GM12875 (cell line): ENCODE measurements at regions not wholly inside any gene's neighbourhood (a gene's known extent, or its start where the extent isn't known, plus 50 kb on each side); places are given as distances from the start of the nearest gene placed in this dataset.
A peak's percentile ranks its signal among the peaks of the same experiment; 100 is the strongest.

Source experiments
- H3K4me3 ChIP-seq: one replicate; pipeline ENCODE4 v1.5.1; 2011; ENCODE audit warnings: low read depth, low read length, control low read depth
- TF ChIP-seq, protein P1 (sequence below): IDR thresholded peaks from 2 replicates; pipeline ENCODE4 v1.5.1; 2011; ENCODE audit warnings: low read depth, mild to moderate bottlenecking, control low read depth, inconsistent platforms, low read length, moderate library complexity, borderline replicate concordance; ENCODE audit not compliant: insufficient read depth

DNA sequence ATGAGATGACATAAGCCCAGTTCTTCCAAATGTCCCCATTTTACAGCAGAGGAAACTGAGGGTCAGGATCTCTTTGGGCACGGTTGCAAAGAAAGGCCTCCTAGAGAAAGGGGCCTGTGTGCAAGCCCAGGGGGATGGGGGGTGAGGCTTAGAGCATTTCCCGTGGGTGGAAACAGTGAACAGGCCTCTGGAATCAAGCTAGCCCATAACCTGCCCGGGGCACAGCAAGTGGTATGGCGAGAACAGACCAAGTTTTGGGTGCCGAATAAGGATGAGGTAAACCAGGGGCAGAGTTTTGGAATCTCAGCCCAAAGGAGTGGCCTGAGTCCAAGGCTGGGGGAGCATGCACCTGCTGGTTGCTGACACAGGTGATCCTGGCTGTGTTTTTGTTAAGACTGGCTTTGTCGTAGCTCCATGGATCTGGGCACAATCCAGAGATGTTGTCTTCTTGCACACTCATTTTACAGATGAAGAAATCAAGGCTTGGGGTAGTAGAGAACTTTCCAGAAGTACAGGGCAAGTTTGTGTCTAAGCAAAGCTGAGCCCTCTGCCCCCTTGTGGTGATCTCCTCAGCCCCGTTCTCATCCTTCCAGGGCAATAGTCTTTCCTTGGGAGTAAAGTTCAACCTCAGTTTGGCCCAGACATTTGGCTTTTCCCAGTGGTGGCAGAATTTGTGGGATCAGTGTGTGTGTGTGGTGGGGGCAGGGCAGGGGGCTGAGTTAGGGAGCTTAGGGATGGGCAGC, 53.5 kb upstream of the MYEOV start:
- H3K4me3 ChIP-seq: no peak overlapping the region
- TF ChIP-seq, protein P1, sequence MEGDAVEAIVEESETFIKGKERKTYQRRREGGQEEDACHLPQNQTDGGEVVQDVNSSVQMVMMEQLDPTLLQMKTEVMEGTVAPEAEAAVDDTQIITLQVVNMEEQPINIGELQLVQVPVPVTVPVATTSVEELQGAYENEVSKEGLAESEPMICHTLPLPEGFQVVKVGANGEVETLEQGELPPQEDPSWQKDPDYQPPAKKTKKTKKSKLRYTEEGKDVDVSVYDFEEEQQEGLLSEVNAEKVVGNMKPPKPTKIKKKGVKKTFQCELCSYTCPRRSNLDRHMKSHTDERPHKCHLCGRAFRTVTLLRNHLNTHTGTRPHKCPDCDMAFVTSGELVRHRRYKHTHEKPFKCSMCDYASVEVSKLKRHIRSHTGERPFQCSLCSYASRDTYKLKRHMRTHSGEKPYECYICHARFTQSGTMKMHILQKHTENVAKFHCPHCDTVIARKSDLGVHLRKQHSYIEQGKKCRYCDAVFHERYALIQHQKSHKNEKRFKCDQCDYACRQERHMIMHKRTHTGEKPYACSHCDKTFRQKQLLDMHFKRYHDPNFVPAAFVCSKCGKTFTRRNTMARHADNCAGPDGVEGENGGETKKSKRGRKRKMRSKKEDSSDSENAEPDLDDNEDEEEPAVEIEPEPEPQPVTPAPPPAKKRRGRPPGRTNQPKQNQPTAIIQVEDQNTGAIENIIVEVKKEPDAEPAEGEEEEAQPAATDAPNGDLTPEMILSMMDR: peak; percentile 43; the same call in 1 of the 2 replicates

DNA sequence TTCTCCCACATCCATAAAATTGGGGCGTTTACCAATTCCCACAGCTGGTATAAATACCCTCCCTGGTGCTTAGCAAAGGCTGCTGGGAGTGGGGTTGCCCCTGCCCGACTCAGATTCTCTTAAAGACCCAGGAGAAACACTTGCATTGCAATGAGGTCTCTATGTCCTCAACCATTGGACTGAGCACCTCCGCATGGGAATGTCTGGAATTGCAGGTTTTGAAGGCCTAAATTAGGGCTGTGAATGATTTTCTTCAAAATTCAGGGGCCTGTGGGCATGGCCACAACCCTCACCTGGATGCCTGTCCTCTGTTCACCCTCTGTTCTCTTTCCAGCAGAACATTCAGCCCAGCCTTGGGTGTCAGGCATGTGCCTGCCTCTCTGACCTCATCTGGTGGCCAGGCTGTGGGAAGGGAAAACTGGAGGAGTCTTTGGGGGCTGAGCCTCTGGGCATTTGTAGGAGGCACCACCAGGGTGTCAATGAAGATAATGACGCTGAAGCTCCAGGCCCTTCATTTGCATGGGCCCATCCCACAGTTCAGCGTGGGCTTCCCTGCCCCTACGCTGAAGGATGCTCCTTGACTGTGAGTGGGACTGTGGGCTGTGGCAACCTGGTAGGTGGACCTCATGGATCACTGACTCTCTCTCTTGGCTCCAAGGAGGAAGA, 52.7 kb upstream of the MYEOV start:
- no peak overlapping the region for H3K4me3 ChIP-seq
- TF ChIP-seq, protein P1: no peak

DNA sequence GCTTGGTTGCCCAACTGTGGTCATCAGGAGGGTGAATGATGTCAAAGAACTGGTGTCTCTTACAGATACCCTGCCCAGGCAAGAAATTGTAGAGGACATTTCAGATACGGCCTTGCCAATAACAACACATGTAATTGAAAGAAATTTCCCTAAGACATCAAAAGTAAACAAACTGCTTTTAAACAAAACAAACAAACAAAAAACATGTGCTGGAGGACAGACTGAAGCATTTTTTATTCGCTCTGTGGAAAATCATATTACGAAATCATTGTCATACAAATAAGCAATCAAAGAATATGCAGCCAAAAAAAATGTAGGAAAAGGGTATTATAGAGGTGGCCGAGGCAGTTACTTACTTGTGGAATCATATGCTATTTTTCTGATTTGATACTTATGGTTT, 52.1 kb upstream of the MYEOV start:
- no peak overlapping the region for H3K4me3 ChIP-seq
- TF ChIP-seq, protein P1: no peak

DNA sequence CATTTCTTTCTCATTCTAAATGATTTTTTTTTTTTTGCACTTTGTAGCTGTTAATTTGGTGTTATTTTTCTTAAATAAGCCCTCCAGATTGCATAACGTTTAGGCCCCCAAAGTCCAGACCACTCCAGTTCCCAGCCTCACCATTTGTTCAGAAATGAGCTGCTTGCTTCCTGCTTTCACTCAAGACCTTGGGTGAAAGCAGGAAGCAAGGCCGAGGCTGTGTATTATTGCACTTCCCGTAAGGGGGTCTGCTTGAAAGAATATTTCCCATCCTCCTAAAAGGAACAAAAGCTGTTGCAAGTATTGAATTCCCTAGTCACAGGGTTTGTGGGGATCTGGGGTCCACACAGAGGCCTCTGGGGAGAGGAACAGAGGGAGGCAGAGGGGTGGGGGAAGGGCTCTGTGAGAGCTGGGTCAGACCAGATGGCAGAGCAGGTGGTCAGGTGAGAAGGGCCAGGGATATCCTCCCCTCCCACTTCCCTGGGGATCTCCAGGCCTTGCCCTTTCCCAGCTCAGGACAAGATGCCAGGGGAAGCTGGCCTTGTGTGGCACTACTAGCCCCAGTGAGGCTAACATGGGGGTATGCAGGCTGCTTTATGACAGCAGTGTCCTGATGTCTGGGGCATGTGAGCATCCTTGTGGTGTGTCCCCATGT, 51.6 kb upstream of the MYEOV start:
- TF ChIP-seq, protein P1: no peak
- no peak overlapping the region for H3K4me3 ChIP-seq

DNA sequence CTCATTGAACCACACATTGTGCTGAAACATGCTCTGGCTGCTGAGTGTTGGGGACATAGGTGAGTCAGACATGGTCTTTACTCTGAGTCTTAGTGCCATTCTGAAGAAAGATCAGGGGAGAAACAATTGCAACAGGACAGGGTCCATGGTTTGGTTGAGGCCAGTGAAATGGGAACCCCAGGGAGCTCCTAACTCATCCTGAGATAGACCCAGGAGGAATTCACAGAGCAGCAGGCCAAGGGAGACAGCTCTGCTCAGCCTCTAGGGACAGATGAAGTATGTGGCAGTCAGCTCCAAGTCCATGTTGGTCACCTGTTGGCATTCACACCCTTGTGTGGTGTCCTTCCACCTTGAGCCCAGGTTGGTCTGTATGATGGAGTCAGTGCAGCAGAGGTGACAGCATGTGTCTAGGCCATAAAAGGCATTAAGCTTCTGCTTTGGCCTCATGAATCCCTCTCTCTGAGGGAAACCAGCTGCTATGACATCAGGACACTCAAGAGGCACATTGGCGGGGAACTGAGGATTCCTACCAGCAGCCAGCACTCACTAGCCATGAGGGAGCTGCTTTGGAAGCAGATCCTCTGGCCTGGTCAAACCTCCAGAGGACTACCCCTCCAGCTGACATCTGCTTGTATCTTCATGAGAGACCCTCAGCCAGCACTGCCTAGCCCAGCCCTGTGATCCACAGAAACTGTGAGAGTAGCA, 50.3 kb upstream of the MYEOV start:
- TF ChIP-seq, protein P1: no peak
- H3K4me3 ChIP-seq: no peak overlapping the region
